Pons (tissue), 1 donor: ENCODE measurements at regions not wholly inside any gene's neighbourhood (a gene's known extent, or its start where the extent isn't known, plus 50 kb on each side); places are given as distances from the start of the nearest gene placed in this dataset.
"Not testable (repeated sequence)": the region's sequence is repeated elsewhere in the genome, so short reads cannot be mapped to it uniquely, and the experiment has no call there.

Experiments
- DNase-seq: peaks from one replicate; pipeline ENCODE4 v3.0.0-alpha.2; 2016; ENCODE audit warnings: low spot score

DNA sequence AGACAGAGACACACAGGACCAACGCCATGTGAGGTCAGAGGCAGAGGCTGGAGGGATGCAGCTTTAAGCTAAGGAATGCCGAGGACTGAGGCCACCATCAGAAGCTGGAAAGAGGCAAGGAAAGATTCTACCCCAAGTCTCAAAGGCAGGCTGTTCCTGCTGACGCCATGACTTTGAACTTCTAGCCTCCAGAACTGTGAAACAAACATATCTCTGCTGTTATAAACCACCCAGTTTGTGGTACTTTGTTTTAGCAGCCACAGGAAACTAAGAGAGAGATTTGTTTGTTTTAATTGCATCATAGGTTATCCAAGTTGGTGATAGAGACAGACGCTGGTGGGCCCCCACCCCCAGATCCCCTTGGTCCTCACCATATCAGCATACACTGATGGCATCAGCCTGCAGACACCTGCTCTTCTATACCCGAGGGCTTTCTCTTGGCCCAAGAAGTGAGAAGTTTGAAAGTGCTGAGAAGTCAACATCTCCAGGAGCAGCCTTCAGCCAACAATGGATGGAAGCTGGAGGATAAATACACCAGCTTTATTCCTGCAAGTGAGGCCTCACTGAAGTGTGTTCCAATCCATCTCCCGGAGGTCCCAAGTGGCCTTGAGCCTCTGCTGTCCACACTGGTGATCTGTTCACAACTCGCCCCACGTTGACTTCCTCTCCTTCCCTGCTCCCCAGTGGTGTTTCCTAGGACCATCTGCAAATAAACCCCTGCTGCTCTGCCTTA lies 154.7 kb downstream of the BTBD3 start:
- DNase-seq, result no peak

DNA sequence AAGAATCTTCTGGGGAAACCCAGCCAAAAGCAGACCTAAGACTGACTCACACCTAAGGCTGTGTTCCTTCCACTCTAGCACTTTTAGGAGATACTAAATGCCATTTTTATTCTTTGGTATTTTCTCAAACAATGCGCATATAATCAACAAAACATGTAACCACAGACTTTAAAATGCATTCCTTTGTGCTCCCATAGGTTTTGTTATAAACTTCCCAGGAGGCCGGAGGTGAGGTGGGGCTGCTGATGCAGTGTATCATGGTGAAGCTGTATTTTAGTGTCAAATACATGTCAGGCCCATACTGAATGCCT lies 155.2 kb downstream of the BTBD3 start:
- DNase-seq, result no peak

DNA sequence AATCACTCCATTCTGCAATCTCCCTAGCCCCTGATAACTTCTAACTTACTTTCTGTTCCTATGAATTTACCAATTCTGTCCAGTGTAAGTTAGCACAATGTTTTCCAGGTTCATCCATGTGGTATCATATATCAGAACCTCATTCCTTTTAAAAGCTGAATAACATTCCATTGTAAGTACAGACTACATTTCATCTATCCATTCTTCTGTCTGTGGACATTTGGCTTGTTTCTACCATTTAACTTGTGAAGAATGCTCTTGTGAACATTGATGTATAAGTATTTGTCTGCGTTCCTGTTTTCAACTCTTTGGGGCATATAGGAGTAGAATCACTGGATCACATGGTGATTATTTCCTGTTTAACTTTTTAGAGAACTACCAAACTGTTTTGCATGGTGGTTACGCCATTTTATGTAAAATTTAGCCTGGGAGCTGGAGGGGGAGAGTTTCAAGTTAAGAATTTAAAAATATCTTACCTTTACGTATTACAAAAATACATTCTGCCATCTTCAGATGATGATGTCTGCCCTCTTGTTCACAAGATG lies 156.5 kb downstream of the BTBD3 start:
- no peak for DNase-seq

DNA sequence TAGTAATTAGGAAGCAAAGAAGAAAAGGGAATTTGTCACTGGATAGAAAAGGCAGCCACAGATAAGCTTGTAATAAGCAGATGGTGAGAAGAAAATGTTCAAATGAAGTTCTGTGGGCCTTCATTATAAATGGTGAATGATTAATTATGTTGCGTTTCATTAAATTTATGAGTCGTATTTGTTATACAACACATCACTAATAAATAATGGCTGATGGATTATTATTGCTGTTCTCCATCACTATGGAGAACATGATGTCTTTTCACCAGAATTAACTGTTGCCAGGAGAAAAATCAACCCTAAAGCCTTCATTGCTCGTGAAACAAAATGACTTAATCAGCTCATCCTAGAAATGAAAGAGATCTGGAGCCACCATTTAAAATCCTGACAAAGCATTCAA lies 158.5 kb downstream of the BTBD3 start:
- DNase-seq, result no peak

DNA sequence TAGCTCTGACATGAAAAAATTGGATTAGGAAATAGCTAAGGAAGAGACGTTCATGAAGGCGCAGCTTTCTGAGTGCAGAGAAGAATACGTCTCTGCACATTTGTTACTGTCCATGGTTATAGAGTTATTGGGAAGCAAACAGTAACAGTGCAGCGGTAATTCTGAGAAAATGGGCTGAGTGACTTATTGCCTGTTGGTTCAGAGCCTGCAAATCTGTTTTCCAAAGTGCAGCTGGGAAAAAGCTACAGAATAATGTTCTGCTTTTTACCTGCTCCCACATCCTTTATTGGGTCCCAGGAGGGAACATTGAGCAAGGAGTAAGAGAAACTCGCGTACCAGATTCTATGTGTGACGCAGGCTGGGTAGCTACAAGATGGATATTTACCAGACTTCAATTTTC lies 160.2 kb downstream of the BTBD3 start:
- no peak for DNase-seq

DNA sequence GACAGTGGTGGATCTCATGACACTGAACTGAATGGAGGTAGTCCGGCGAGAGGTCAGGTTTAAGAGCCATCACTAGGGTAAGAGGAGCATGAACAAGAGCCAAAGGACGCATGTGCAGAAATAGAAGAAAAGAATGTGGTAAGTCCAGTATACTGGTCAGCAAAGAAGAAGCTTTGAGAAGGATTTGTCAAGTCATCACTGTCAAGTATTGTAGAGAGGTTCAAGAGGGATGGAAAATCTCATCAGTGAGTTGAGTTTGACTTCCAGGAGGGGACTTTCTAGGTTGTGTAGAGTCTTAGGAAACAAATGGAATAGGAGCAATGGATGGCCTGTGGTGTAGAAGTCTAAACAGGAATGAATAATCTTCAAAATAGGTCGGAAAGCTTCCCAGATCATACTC lies 161.8 kb downstream of the BTBD3 start:
- no peak for DNase-seq

DNA sequence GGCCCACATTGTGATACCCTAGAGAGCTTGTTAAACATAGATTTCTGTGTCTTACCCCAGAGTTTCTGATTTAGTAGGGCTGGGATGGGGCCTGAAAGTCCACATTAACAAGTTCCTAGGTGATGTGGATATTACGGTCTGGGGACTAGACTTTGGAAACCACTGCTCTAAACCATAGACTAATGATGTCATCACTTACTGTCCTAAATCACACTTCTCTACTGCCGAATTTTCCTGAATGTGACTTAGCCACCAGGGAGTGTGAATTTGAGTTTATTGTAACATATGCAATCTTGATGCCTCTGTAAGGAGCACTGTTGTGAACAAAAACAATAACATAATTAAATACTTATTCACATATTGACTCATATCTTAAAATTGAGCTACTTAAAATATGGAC lies 165.6 kb downstream of the BTBD3 start:
- no peak for DNase-seq

DNA sequence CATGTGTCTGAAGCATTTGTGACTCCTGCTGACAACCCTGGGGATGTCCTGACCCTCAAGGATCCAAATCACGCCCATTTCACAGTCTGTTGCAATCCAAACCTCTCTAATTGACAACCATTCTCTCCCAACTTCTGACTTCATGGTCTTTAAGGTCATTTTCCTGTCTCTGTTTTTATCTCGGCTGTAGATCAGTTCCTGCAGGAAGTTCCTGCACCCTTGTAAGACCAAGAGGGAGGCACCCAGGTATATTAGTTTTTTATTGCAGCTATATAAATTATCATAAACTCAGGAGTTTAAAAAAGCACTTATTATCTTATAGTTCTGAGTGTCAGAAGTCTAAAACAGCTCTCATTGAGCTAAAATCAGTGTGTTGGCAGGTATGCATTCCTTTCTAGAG lies 166.8 kb downstream of the BTBD3 start:
- DNase-seq, result no peak

DNA sequence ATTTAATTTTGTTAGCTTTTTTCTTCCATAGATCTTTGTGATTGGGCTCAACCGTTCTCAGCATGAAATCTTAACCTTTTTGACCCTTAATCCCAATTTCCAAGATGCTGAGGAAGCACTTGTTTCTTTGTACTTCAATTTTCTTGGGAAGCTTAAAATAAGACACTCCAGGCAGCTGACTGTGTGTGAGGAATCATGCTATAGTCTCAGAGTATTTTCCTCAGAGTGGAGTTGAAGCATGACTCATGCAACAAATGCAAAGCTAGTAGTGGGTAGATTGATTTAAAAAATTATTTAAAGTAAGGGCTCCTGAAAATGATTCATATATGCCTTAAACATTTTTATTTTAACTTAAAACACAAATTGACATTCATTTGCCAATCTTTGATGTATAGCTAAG lies 168.7 kb downstream of the BTBD3 start:
- no peak for DNase-seq

DNA sequence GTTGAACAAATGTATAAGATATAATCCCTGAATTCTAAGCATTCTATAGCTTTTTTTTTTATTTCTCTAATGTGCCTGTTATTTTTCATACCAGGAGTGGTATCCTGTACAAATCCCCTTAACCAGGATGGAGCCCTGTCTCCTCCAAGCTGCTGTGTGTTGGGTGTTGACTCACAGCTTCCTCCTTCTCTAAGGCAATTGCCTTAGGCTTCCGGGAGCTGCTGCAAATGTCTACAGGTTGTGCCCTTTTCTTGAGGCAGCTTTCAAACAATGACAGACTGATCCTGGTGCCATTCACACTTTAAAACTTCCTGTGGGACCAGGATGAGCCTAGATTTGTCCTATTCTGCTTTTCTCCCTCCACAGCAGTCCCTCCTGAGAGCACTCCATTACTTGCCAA lies 173.2 kb downstream of the BTBD3 start:
- DNase-seq, result no peak

DNA sequence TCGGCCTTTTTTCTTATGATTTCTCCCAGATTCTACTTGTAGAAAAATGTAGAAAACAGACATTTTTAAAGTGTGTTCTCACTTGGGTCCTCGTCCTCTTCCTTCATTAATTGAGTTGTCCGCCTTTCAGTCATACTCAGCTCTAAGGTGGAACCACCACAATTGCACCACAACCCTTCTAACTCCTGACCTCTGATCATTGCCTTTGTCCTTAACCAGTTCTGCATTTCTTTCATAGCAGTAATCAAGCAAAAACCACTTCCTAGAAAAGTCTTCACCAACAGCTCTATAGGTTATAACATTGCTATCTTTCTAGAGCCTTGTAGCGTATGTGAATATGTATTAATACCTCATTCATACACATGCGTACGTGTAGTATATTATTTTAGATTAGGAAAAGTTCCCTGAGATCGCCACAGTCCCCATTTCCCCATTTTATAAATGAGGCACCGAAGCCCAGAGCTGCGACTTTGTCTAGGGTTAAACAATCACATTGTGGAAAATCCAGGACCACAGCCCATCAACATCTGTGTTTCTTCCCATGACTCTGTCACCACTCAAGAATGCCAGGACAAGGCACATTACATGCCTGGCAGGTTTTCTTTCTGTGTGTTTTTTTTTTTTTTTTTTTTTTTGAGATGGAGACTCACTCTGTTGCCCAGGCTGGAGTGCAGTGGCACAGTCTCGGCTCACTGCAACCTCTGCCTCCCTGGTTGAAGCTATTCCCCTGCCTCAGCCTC lies 175.5 kb downstream of the BTBD3 start:
- DNase-seq, result no peak

DNA sequence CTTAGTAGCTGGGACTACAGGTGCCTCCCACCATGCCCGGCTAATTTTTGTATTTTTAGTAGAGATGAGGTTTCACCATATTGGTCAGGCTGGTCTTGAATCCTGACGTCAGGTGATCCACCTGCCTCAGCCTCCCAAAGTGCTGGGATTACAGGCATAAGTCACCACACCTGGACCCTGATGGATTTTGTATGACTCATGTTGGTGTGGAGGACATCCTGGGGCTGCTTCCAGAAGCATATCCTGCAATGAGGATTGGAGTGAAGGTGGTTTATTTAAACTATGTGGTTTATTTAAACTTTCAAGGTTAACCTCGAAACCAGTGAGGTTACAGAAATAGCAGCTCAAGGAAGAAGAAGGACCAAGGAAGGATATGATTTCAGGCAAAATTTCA lies 176.1 kb downstream of the BTBD3 start:
- DNase-seq, result not testable (repeated sequence)

DNA sequence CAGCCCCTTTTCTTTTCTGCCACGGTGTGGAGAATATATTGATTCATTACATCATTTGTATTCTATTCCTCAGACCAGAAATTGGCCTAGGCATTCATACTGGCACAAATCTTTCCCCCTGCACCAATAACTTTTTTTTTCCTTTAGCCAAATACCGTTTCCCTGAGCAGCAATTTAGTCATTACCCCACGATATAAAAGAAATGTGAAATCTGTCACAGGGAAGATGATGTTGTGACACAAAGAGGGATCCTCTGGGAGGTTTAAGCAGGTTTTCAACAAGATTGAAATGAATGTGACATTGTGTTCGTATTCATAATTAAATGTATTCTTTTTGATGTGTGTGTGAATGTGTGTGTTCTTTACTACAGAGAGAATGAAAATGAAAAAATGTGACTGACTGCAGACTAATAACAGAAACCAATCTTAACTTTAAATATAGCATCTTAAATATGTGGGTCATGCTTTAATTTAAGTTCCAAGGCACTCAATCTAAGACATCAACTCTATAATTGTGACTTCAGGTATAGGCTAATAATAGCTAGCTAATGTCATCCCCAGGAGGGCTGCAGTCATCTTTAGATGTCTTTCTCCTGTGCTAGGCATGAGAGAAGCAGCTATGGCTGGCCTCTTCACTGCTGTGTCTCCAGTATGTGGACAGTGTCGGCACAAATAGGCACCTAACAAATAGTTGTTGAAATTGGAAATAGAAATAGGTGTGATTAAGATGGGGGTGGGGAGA lies 177.7 kb downstream of the BTBD3 start:
- no peak for DNase-seq

DNA sequence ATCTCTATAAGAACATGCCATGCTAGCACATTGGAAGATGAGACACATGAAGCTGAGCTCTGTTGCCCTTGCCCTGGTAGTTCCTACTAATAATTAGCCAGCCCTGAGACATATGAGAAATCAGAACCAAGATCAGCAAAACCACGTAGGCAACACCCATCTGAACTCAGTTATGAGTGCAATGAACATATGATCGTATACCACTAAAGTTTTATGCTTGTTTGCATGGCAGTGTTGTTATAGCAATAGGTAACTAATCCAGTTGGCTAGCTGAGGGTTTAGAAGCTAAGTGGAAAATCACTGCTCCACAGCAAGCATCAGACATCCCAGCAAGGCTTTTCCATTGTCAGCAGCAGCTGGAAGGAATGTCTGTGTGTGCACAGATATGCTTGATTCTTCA lies 180.7 kb downstream of the BTBD3 start:
- no peak for DNase-seq

DNA sequence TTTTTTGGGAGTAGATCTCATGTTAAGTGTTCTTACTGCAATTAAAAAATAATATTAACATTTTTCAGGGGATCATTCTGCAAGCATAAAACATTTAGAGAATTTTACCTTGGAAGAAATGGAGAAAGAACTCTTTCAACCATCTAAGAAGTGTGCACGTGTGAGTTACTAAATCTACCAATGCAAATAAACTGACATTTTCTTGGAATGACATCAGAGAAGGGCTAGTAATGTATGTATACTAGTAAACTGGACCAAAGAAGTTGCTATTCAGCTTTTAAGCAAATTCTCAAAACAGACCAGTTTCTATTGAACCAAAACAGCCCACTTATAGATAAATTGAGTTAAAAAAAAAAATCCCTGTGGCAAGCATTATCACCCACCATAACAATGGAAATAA lies 191.2 kb downstream of the BTBD3 start:
- DNase-seq, result no peak

DNA sequence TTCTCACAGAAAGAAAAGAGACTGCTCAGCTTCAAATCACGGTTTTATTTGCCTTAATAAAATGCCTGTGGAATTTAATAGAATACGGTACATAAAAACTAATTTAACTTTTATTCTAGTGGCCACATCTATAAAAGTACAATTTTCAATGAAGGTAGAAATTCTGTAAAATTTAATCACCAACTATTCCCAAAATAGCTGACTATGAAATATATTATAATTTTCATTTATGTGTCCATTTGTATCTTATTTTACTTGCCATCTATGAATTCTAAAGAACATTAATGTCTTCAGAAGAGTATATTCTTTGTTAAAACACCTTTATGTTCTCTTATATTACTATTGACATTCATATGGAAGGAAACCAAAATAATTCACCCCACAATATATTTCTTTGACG lies 192.6 kb downstream of the BTBD3 start:
- DNase-seq, result no peak

DNA sequence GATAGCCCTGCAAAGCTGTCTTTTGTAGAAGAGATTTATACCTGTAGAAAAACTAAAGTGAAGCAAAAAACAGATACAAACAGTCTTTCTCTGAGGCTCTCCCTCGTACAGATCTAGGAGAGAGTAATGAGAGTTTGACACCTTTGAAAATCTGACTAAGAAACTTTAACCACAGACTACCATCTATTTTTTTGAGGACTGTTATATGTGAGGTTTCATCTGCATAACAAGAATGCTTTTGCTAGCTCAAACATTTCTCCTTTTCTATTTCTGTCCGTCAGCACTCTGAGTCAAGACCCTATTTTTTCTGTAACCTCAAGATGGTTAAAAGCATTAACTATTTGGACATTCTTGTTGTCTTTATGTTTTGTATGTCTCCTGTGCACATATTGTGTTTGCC lies 193.0 kb downstream of the BTBD3 start:
- DNase-seq, result no peak

DNA sequence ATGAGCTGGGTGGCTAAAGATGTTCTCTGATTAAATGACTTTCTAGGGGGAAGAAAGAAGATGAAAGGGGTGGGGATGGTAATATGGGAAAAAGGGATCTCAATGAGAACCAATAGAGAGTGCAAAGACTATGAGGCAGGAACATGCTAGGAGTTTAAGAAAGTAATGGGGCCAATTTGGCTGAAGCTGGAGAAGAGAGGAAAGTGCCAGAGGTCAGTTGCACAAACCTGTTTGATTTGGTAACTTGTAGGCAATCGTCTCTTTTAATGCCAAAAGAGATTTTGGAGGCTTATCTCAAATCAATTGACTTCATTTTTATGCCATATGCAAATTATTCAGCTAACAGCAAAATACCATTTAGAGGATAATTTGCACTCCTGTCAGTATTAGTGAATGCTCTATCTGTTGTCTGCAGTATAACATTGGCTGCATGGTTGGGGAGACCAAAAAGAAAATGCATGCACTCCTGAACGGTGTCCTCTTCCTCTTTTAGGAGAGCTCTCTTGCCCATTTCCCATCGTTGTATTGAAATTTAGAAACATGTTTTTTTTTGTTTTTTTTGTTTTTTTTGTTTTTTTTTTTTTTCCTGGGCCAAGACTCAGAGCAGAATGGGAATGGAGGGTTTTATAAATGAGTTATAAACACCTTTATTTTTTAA lies 193.9 kb downstream of the BTBD3 start:
- no peak for DNase-seq

DNA sequence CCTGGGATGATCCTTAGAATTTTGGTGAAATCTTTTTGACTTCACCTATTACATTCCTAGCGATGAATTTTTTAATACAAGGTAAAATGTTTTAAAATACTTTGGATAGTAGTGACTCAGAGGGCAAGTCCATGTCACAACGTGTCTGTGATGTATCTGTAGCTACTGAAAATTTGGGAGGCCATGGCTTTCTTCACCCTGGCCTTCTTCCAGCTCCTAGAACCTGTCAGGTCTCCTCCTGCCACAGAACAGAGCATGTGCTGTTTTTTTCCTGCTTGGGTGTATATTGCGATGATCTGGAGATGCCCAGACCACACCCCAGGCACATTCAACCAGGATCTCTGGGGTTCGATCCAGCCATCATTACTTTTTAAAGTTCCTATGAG lies 194.4 kb downstream of the BTBD3 start:
- no peak for DNase-seq

DNA sequence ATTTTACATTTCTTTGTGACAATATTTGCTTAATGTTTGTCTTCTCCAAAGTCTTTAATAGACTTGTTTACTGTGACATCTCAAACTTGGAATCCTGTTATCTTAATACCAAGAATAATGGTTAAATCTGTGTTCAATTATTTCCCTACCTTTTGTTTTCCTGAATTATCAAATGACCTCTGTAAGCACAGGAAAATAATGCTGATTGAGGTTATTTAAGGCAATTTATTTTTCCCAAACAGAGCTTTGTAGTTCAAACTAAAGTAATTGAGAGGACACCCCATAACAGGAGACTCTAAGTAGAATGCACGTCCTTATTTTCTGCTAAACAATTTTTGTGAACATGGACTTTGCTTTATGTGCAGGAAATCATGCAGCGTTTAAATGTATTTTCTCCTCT lies 195.0 kb downstream of the BTBD3 start:
- no peak for DNase-seq

DNA sequence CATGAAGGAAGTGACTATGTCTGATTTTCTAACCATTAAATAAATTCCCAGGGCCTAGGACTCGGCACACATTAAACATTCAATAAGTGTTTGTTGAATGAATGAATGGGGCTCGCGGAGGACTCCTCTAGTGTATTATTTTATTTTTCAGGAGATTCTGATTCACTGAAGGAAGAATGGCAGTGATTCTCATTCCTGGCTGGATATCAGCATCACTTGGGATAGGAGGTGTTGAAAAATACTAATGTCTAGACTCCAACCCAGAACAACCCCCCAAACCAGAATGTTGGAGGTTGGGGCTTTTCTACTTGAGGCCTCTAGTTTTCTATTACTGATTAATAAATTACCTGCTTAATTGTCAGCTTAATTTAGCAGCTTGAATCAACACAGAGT lies 195.4 kb downstream of the BTBD3 start:
- DNase-seq, result peak; percentile 6
